ENCODE measurements at regions not wholly inside any gene's neighbourhood (a gene's known extent, or its start where the extent isn't known, plus 50 kb on each side); places are given as distances from the start of the nearest gene placed in this dataset.

- TF ChIP-seq CTCF (IDR thresholded peaks at IDR 0.05; ENCODE audit: low read length) = no peak
- no peak for TF ChIP-seq EZH2 (optimal IDR thresholded peaks at IDR 0.05; ENCODE audit: low read depth, low read length)
- TF ChIP-seq EZH2phosphoT487 (IDR thresholded peaks at IDR 0.05; ENCODE audit: low read length) = no peak
These were observed 62.7 kb upstream of the RUNX3 start for GRCh38 chr1:24992761-24993211.

Data from MM.1S (cell line).